Activated B cell treated with CpG ODN at 0.5 μM for 24 hours (primary cell): ENCODE measurements at regions not wholly inside any gene's neighbourhood (a gene's known extent, or its start where the extent isn't known, plus 50 kb on each side); places are given as distances from the start of the nearest gene placed in this dataset.

ENCODE experiments used
- ATAC-seq: fragments of 200-7000 bp; cut with Tn5 transposase; one replicate; pipeline ENCODE4 v1.10.0; 2021; ENCODE audit warnings: low read depth, mild to moderate bottlenecking, moderate library complexity
- CTCF ChIA-PET: fragments of 350-600 bp; sonication (Branson Sonifier 250); formaldehyde crosslinking; loops from one replicate; lab custom pipeline; 2021; ENCODE audit warnings: antibody characterized with exemption; lab: Charles Lee
- POLR2A ChIA-PET: fragments of 350-600 bp; sonication (Branson Sonifier 250); formaldehyde crosslinking; loops from one replicate; lab custom pipeline; 2021; ENCODE audit warnings: antibody characterized with exemption; lab: Charles Lee
- DNase-seq: peaks from one replicate; pipeline ENCODE4 v3.0.0; 2022
- H3K27ac Mint-ChIP-seq: one replicate; pipeline ENCODE4 v1.8.0; 2020; ENCODE audit warnings: mixed read lengths
- H3K27me3 Mint-ChIP-seq: one replicate; pipeline ENCODE4 v1.8.0; 2021; ENCODE audit warnings: mixed read lengths
- H3K36me3 Mint-ChIP-seq: one replicate; pipeline ENCODE4 v1.8.0; 2021; ENCODE audit warnings: low read depth, mixed read lengths
- H3K4me1 Mint-ChIP-seq: one replicate; pipeline ENCODE4 v1.8.0; 2021; ENCODE audit warnings: mixed read lengths
- H3K4me3 Mint-ChIP-seq: one replicate; pipeline ENCODE4 v1.8.0; 2020; ENCODE audit warnings: mild to moderate bottlenecking, mixed read lengths
- H3K9me3 Mint-ChIP-seq: one replicate; pipeline ENCODE4 v1.8.0; 2020; ENCODE audit warnings: mixed read lengths
- CTCF ChIP-seq: fragments of 200-600 bp; IDR thresholded peaks from one replicate; pipeline ENCODE4 v1.8.0; 2022; ENCODE audit warnings: antibody characterized with exemption, mild to moderate bottlenecking
- intact Hi-C: fragments of 100-400 bp; cut with micrococcal nuclease; formaldehyde crosslinking; loops from one replicate; pipeline ENCODE4 v1.15.1; 2024

- ATAC-seq = no peak
- intact Hi-C loops = no loop called here
- Mint-ChIP-seq H3K4me1 (no peaks in the 10 kb centered on the region), H3K27ac (no peak overlapping the region), H3K36me3 (no peaks in the 10 kb centered on the region), H3K4me3 (no peak overlapping the region), H3K9me3 (peaks cover 2% of the 10 kb centered on the region), H3K27me3 (no peaks in the 10 kb centered on the region)
- TF ChIP-seq CTCF = no peak
- ChIA-PET CTCF (no interaction called here), POLR2A (no interaction called here)
- DNase-seq = no peak
These were observed 1444.6 kb downstream of the SUCLG1 start for GRCh38 chr2:83014462-83014861.

GRCh38 chr2:83006961-83007360 lies 1452.1 kb downstream of the SUCLG1 start:
- H3K9me3 Mint-ChIP-seq = no peaks in the 10 kb centered on the region
- H3K27me3 Mint-ChIP-seq = no peaks in the 10 kb centered on the region
- H3K36me3 Mint-ChIP-seq = no peaks in the 10 kb centered on the region
- H3K4me1 Mint-ChIP-seq = no peaks in the 10 kb centered on the region
- DNase-seq (no peak), ATAC-seq (no peak)
- no peak for TF ChIP-seq CTCF
- POLR2A ChIA-PET = no interaction called here
- no peak overlapping the region for H3K4me3 Mint-ChIP-seq
- no peak overlapping the region for H3K27ac Mint-ChIP-seq
- intact Hi-C loops = no loop called here
- CTCF ChIA-PET = no interaction called here

- ATAC-seq (no peak), DNase-seq (no peak)
- POLR2A ChIA-PET = no interaction called here
- Mint-ChIP-seq H3K4me1 (no peaks in the 10 kb centered on the region), H3K4me3 (no peak overlapping the region), H3K9me3 (no peaks in the 10 kb centered on the region), H3K27ac (no peak overlapping the region), H3K36me3 (no peaks in the 10 kb centered on the region), H3K27me3 (no peaks in the 10 kb centered on the region)
- CTCF ChIA-PET = no interaction called here
- intact Hi-C loops = no loop called here
- TF ChIP-seq CTCF = no peak
These were observed 1455.5 kb downstream of the SUCLG1 start for GRCh38 chr2:83003555-83003954.

GRCh38 chr2:83002706-83003105 lies 1456.4 kb downstream of the SUCLG1 start:
- intact Hi-C loops = no loop called here

DNA sequence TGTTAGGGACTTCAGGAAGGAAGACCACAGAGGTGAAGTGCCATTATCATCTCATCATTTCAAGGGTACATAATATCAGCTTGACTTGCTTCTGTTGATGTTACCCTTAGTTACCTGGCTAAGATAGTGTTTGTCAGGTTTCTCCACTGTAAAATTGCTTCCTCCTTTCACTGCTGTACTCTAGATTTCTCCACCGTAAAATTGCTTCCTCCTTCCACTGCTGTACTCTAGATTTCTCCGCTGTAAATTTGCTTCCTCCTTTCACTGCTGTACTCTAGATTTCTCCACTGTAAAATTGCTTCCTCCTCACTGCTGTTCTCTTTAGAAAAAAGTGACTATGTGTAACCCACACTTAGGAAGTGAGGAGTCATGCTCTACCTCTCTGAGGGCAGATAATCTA lies 1460.3 kb downstream of the SUCLG1 start:
- Mint-ChIP-seq H3K27me3 (no peaks in the 10 kb centered on the region), H3K36me3 (no peaks in the 10 kb centered on the region), H3K9me3 (peaks cover under 1% of the 10 kb centered on the region), H3K4me1 (no peaks in the 10 kb centered on the region), H3K27ac (no peak overlapping the region), H3K4me3 (no peak overlapping the region)
- no peak for ATAC-seq
- ChIA-PET POLR2A (no interaction called here), CTCF (no interaction called here)
- no peak for DNase-seq
- intact Hi-C loops = no loop called here
- no peak for TF ChIP-seq CTCF

More at GRCh38 chr2:83002706-83003105, 1456.4 kb downstream of the SUCLG1 start:
- H3K9me3 Mint-ChIP-seq = no peaks in the 10 kb centered on the region
- TF ChIP-seq CTCF = no peak
- POLR2A ChIA-PET = no interaction called here
- CTCF ChIA-PET = no interaction called here
- no peaks in the 10 kb centered on the region for H3K36me3 Mint-ChIP-seq
- DNase-seq (no peak), ATAC-seq (no peak)
- H3K27ac Mint-ChIP-seq = no peak overlapping the region
- H3K4me3 Mint-ChIP-seq = no peak overlapping the region
- no peaks in the 10 kb centered on the region for H3K27me3 Mint-ChIP-seq
- H3K4me1 Mint-ChIP-seq = no peaks in the 10 kb centered on the region
